ENCODE measurements at regions not wholly inside any gene's neighbourhood (a gene's known extent, or its start where the extent isn't known, plus 50 kb on each side); places are given as distances from the start of the nearest gene placed in this dataset.
"Not testable (repeated sequence)": the region's sequence is repeated elsewhere in the genome, so short reads cannot be mapped to it uniquely, and the experiment has no call there.

DNA sequence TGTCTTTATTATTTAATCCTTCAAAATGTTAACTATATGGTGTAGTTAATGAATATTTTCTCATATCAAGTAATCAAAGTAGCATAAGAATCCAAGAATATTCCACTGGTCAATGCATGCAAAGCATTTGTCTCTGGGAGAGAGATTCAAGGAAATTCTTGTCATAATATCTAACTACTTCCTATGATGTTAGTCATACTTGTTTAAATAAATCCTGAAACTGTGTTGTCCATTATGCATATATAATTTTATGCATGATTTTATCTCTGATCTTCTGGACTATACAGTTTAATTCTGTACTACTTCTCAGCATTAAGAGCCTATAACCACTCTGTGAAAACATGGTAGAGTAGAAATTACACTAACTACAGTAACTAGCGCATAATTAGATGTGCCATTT, 388.3 kb downstream of the NR4A2 start:
- Histone ChIP-seq H3K4me1 (ENCODE audit: control insufficient read depth, insufficient read depth, low read length) (no peaks in the 10 kb centered on the region), H3K4me3 (ENCODE audit: low read length) (no peak overlapping the region), H3K36me3 (ENCODE audit: control insufficient read depth, insufficient read depth, low read length) (no peaks in the 10 kb centered on the region), H3K27me3 (ENCODE audit: control insufficient read depth, insufficient read depth, low read length) (no peaks in the 10 kb centered on the region), H3K27ac (ENCODE audit: low read length) (no peak overlapping the region), H3K9me3 (replicated peaks; ENCODE audit: control insufficient read depth, low read depth, low read length) (no peaks in the 10 kb centered on the region)
- DNase-seq = no peak
- no CpG with 5 or more reads among the region's 1 CpG for WGBS (ENCODE audit: insufficient coverage)

DNA sequence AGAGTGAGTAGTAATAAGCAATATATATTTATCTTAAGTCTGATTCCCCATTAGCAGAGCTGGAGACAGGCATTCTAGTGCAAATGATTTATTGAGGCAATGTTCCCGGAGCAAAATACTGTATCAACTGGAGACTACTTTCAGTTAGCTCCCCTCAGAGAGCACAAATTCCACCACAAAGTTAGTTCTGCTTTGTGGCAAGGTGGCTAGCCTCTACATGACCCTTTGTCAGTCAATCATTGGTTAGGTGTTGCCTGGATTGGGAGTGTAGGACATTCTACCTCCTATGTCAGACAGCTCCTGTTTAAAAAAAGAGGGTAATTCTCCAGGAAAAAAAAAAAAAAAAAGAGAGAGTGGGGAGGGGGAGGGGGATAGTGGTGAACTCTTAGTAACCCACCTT, 402.2 kb downstream of the NR4A2 start:
- no peak overlapping the region for H3K4me3 ChIP-seq (ENCODE audit: low read length)
- no peaks in the 10 kb centered on the region for H3K27me3 ChIP-seq (ENCODE audit: control insufficient read depth, insufficient read depth, low read length)
- no CpG with 5 or more reads among the region's 1 CpG for WGBS (ENCODE audit: insufficient coverage)
- peaks cover 12% of the 10 kb centered on the region for H3K9me3 ChIP-seq (replicated peaks; ENCODE audit: control insufficient read depth, low read depth, low read length)
- H3K36me3 ChIP-seq (ENCODE audit: control insufficient read depth, insufficient read depth, low read length) = no peaks in the 10 kb centered on the region
- H3K4me1 ChIP-seq (ENCODE audit: control insufficient read depth, insufficient read depth, low read length) = no peaks in the 10 kb centered on the region
- no peak for DNase-seq
- no peak overlapping the region for H3K27ac ChIP-seq (ENCODE audit: low read length)

DNA sequence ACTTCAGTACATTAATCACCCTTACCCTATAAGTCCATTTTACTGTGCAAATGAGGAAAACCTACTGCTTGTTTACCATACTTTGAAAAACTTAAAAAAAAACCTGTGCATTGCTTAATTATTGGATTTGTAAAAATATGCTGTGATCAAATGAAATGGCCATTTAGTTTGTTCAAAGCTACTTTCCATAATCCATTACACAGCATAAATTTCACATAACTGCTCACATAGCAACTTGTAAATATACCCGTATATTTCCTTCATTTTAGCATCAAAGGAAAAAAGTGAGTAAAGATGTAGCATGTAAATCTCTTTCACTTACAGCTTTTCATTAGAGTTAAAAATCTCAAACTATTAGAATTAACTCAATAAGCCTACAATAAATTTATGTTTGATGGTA, 415.1 kb downstream of the NR4A2 start:
- H3K27ac ChIP-seq (ENCODE audit: low read length) = no peak overlapping the region
- no peak for DNase-seq
- no peaks in the 10 kb centered on the region for H3K27me3 ChIP-seq (ENCODE audit: control insufficient read depth, insufficient read depth, low read length)
- H3K36me3 ChIP-seq (ENCODE audit: control insufficient read depth, insufficient read depth, low read length) = no peaks in the 10 kb centered on the region
- no peaks in the 10 kb centered on the region for H3K9me3 ChIP-seq (replicated peaks; ENCODE audit: control insufficient read depth, low read depth, low read length)
- H3K4me3 ChIP-seq (ENCODE audit: low read length) = no peak overlapping the region
- no peaks in the 10 kb centered on the region for H3K4me1 ChIP-seq (ENCODE audit: control insufficient read depth, insufficient read depth, low read length)
- no CpG with 5 or more reads among the region's 1 CpG for whole genome bisulfite sequencing (ENCODE audit: insufficient coverage)

DNA sequence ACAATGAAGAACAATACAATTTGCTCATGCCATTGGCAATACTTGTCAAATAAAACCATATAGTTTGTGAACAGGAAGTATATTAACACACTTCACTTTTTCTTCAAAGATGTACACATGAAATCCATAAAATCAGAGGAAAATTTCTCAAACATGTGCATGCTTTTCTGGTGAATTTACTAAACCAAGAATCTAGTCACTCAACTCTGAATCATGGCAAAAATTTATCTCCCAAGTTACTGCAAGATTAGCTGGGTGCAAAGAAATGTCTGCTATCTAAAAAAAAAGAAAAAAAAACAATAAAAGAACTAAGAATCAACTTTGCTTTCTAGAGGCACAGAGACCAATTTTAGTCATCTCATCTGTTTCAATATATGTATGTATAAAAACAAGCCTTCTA, 419.2 kb downstream of the NR4A2 start:
- no peaks in the 10 kb centered on the region for H3K36me3 ChIP-seq (ENCODE audit: control insufficient read depth, insufficient read depth, low read length)
- no peaks in the 10 kb centered on the region for H3K27me3 ChIP-seq (ENCODE audit: control insufficient read depth, insufficient read depth, low read length)
- H3K9me3 ChIP-seq (replicated peaks; ENCODE audit: control insufficient read depth, low read depth, low read length) = no peaks in the 10 kb centered on the region
- H3K27ac ChIP-seq (ENCODE audit: low read length) = no peak overlapping the region
- no peak overlapping the region for H3K4me3 ChIP-seq (ENCODE audit: low read length)
- DNase-seq = no peak
- no peaks in the 10 kb centered on the region for H3K4me1 ChIP-seq (ENCODE audit: control insufficient read depth, insufficient read depth, low read length)

DNA sequence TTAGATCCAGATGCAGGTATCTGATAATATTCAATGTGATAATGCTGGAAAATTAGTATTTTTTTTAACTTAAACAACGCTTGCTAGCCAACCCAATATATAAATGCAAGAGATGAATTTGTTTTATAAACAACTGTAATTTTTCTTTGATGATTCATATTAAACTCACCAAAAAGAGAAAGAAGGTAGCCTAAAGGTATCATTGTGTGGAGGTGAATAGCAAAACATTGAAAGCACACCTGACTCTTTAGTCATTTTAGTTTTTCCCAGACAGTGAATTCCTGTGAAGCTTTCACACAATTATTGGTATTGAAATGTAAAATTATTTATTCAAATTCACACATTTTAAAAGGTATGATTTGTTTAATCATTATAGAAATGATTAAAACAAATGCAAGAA, 424.0 kb downstream of the NR4A2 start:
- Histone ChIP-seq H3K27me3 (ENCODE audit: control insufficient read depth, insufficient read depth, low read length) (no peaks in the 10 kb centered on the region), H3K36me3 (ENCODE audit: control insufficient read depth, insufficient read depth, low read length) (no peaks in the 10 kb centered on the region), H3K4me1 (ENCODE audit: control insufficient read depth, insufficient read depth, low read length) (no peaks in the 10 kb centered on the region), H3K9me3 (replicated peaks; ENCODE audit: control insufficient read depth, low read depth, low read length) (no peaks in the 10 kb centered on the region), H3K27ac (ENCODE audit: low read length) (no peak overlapping the region), H3K4me3 (ENCODE audit: low read length) (no peak overlapping the region)
- no CpG with 5 or more reads among the region's 1 CpG for WGBS (ENCODE audit: insufficient coverage)
- DNase-seq = no peak

DNA sequence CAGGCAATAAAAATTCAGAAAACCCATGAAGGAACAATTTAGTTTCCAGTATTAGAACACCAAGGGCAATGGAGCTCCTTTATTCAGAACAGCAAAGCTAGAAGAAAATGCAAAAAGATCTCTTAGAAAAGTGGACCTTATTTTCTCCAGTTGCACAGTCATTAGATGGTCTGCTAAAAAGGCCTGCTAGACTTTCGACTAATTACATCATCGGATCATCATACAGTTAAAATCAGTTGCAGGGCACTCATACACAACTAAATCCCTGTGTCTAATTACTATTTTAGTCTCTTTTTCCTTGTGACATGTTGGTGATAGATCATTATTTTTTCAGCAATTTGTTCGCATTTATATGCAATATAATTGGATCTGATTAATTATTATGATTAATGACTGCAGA, 425.3 kb downstream of the NR4A2 start:
- Histone ChIP-seq H3K27me3 (ENCODE audit: control insufficient read depth, insufficient read depth, low read length) (no peaks in the 10 kb centered on the region), H3K9me3 (replicated peaks; ENCODE audit: control insufficient read depth, low read depth, low read length) (no peaks in the 10 kb centered on the region), H3K27ac (ENCODE audit: low read length) (no peak overlapping the region), H3K36me3 (ENCODE audit: control insufficient read depth, insufficient read depth, low read length) (no peaks in the 10 kb centered on the region), H3K4me1 (ENCODE audit: control insufficient read depth, insufficient read depth, low read length) (no peaks in the 10 kb centered on the region), H3K4me3 (ENCODE audit: low read length) (no peak overlapping the region)
- WGBS (ENCODE audit: insufficient coverage) = no CpG with 5 or more reads among the region's 3 CpGs
- no peak for DNase-seq

DNA sequence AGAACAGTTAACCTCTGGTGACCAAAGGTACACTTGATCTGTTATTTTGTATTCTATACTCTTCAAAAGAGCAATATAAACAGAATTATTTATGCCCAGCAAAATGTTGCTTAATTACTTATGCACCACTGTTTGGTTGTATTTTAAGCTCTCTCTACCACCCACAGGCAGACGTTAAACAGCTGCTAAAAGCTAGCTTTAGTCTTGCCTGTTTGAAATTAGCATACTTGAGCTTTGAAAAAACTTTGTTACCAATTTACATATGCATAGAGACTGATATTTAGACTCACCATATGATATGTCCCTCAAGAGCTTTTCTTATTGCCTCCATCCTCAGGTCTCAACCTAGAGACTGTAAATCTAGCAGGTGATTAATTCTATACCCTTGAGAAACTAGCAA, 426.9 kb downstream of the NR4A2 start:
- no peaks in the 10 kb centered on the region for H3K27me3 ChIP-seq (ENCODE audit: control insufficient read depth, insufficient read depth, low read length)
- no peak for DNase-seq
- no peak overlapping the region for H3K4me3 ChIP-seq (ENCODE audit: low read length)
- H3K27ac ChIP-seq (ENCODE audit: low read length) = no peak overlapping the region
- H3K4me1 ChIP-seq (ENCODE audit: control insufficient read depth, insufficient read depth, low read length) = no peaks in the 10 kb centered on the region
- no peaks in the 10 kb centered on the region for H3K9me3 ChIP-seq (replicated peaks; ENCODE audit: control insufficient read depth, low read depth, low read length)
- no peaks in the 10 kb centered on the region for H3K36me3 ChIP-seq (ENCODE audit: control insufficient read depth, insufficient read depth, low read length)
- WGBS (ENCODE audit: insufficient coverage) = 0% methylated on average over 1 of the region's 1 CpG

DNA sequence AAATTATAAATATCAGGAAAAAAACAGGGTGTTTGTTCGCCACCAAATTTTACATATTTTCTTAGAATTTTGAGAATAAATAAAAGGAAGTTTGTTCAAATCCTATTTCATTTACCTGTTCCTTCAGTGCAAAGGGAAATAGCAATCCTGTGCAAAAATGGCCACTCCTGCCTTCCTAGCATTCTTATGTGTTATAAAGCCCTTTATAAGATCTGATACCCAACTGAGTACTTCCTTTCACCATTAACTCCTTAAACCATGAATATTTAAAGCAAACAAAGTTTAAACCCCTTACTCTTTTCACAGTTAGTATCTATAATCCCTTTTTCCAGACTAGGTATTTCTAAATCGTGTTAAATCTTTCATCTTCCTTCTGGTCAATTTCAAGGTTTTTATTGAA, 427.8 kb downstream of the NR4A2 start:
- no peaks in the 10 kb centered on the region for H3K36me3 ChIP-seq (ENCODE audit: control insufficient read depth, insufficient read depth, low read length)
- H3K4me3 ChIP-seq (ENCODE audit: low read length) = no peak overlapping the region
- H3K27me3 ChIP-seq (ENCODE audit: control insufficient read depth, insufficient read depth, low read length) = no peaks in the 10 kb centered on the region
- no peak overlapping the region for H3K27ac ChIP-seq (ENCODE audit: low read length)
- WGBS (ENCODE audit: insufficient coverage) = no CpG with 5 or more reads among the region's 2 CpGs
- DNase-seq = no peak
- no peaks in the 10 kb centered on the region for H3K9me3 ChIP-seq (replicated peaks; ENCODE audit: control insufficient read depth, low read depth, low read length)
- no peaks in the 10 kb centered on the region for H3K4me1 ChIP-seq (ENCODE audit: control insufficient read depth, insufficient read depth, low read length)

DNA sequence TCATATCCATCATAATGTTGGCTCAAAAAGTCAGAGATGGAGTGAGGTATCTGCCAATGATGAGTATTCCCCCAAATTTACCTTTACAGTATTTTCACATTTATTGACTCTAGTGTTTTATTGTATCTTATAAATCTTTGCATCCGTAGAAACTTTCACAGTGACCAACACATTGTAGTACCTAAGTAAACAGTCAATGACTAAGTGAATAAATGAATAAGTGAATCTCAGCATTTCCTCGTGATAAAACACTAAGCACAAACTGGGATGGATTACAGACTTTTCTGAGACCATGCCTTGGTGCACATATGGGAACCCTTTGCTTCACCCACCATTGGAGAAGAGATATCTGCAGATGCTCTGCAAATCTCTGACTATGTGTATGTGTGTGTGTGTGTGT, 429.9 kb downstream of the NR4A2 start:
- H3K36me3 ChIP-seq (ENCODE audit: control insufficient read depth, insufficient read depth, low read length) = no peaks in the 10 kb centered on the region
- H3K27me3 ChIP-seq (ENCODE audit: control insufficient read depth, insufficient read depth, low read length) = no peaks in the 10 kb centered on the region
- H3K4me3 ChIP-seq (ENCODE audit: low read length) = no peak overlapping the region
- DNase-seq = no peak
- no peaks in the 10 kb centered on the region for H3K9me3 ChIP-seq (replicated peaks; ENCODE audit: control insufficient read depth, low read depth, low read length)
- no peak overlapping the region for H3K27ac ChIP-seq (ENCODE audit: low read length)
- no peaks in the 10 kb centered on the region for H3K4me1 ChIP-seq (ENCODE audit: control insufficient read depth, insufficient read depth, low read length)
- no CpG with 5 or more reads among the region's 2 CpGs for WGBS (ENCODE audit: insufficient coverage)

DNA sequence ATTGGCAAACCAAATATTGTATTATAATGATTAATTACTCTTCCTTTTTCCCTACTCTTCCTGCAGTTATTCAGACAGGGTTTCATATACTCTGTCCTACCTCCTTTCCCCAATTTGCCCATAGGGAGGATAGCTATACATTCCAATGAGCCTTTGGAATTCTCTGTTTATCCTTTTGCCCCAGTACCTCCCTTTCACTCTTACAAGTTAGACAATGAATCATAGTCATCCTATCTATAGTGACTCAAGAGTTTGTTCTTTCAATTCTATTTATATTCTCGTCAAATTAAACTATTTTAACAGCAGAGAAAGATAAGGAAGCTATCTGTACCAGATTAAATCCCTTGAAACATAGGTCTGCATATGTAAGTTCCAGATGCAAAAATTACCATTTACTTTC, 437.5 kb downstream of the NR4A2 start:
- Histone ChIP-seq H3K9me3 (replicated peaks; ENCODE audit: control insufficient read depth, low read depth, low read length) (no peaks in the 10 kb centered on the region), H3K36me3 (ENCODE audit: control insufficient read depth, insufficient read depth, low read length) (no peaks in the 10 kb centered on the region), H3K27me3 (ENCODE audit: control insufficient read depth, insufficient read depth, low read length) (no peaks in the 10 kb centered on the region), H3K4me3 (ENCODE audit: low read length) (no peak overlapping the region), H3K4me1 (ENCODE audit: control insufficient read depth, insufficient read depth, low read length) (no peaks in the 10 kb centered on the region), H3K27ac (ENCODE audit: low read length) (no peak overlapping the region)
- DNase-seq = no peak
- WGBS (ENCODE audit: insufficient coverage) = no CpG with 5 or more reads among the region's 1 CpG

DNA sequence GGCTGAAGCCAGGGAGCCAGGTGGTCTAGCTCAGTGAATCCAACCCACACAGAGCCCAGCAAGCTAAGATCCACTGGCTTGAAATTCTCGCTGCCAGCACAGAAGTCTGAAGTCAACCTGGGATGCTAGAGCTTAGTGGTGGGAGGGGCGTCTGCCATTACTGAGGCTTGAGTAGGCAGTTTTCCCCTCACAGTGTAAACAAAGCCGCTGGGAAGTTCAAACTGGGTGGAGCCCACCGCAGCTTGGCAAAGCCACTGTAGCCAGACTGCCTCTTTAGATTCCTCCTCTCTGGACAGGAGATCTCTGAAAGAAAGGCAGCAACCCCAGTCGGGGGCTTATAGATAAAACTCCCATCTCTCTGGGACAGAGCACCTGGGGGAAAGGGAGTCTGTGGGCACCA, 452.1 kb downstream of the NR4A2 start:
- H3K27me3 ChIP-seq (ENCODE audit: control insufficient read depth, insufficient read depth, low read length); H3K4me3 ChIP-seq (ENCODE audit: low read length); H3K9me3 ChIP-seq (replicated peaks; ENCODE audit: control insufficient read depth, low read depth, low read length); DNase-seq; H3K4me1 ChIP-seq (ENCODE audit: control insufficient read depth, insufficient read depth, low read length); H3K36me3 ChIP-seq (ENCODE audit: control insufficient read depth, insufficient read depth, low read length); H3K27ac ChIP-seq (ENCODE audit: low read length): not testable (repeated sequence)
- WGBS (ENCODE audit: insufficient coverage) = 60% methylated on average over 2 of the region's 5 CpGs
